ENCODE measurements at regions not wholly inside any gene's neighbourhood (a gene's known extent, or its start where the extent isn't known, plus 50 kb on each side); places are given as distances from the start of the nearest gene placed in this dataset.

DNA sequence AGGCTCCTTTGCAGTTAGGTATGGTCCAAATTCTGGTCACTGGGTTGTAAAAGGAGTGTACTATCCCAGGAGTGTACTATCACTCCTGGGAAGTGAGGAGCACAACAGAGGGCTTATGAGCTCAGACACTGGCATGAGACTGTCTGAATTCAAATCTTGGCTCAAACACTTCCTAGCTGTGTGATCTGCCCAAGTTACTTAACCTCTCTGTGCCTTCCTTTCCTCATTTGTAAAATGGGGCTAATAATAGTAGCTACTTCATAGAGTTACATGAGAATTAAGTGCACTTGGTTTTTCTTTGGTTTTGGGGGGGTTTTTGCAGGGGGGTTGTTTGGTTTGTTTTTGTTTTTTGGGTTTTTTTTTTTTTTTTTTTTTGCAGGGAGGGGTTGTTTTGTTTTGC, 152.0 kb downstream of the BCOR start:
- no peaks in the 10 kb centered on the region for H3K27me3 ChIP-seq
- no peak for DNase-seq
- no peak overlapping the region for H3K4me3 ChIP-seq
- no peaks in the 10 kb centered on the region for H3K36me3 ChIP-seq
- no peaks in the 10 kb centered on the region for H3K9me3 ChIP-seq

DNA sequence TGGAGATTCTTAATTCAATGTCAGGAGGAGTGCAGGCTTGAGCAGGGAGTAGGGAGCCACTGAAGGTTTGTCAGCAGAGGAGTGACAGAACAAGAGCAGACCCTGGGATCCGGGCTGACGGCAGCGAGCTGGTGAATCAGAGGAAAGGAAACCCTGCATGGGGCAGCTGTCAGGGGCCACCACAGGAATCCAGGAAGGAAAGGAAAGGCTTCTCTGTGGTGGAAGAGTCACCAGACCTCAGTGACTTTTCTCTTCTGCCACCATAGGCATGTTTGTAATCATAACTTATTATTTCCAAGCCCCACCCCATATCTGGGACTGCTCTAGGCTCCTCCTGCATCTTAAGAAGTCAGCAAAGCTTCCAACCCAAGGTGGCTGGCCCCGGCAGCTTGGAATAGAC, 150.9 kb downstream of the BCOR start:
- Histone ChIP-seq H3K27me3 (no peaks in the 10 kb centered on the region), H3K9me3 (no peaks in the 10 kb centered on the region), H3K36me3 (no peaks in the 10 kb centered on the region), H3K4me3 (no peak overlapping the region)
- DNase-seq: peak; percentile 43

DNA sequence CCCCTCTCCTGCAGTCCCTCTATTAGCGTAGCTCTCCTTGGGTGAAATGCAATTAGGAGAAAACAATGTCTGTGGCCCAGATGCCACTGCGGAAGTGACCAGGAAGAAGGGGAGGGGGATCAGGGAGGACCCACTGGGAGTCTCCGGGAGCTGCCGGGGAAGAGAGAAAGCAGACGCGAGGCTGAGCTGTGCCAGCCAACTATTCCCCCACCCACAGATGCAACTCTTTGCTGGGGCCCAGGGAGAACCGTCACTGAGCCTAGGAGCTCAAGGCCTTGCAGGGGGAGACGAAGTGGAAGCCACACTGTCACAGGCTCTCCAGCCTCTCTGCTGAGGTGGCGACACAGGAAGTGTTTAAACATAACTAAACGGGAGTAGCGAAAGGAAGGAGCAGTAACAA, 149.2 kb downstream of the BCOR start:
- DNase-seq: no peak
- no peaks in the 10 kb centered on the region for H3K27me3 ChIP-seq
- no peak overlapping the region for H3K4me3 ChIP-seq
- H3K36me3 ChIP-seq: no peaks in the 10 kb centered on the region
- no peaks in the 10 kb centered on the region for H3K9me3 ChIP-seq

DNA sequence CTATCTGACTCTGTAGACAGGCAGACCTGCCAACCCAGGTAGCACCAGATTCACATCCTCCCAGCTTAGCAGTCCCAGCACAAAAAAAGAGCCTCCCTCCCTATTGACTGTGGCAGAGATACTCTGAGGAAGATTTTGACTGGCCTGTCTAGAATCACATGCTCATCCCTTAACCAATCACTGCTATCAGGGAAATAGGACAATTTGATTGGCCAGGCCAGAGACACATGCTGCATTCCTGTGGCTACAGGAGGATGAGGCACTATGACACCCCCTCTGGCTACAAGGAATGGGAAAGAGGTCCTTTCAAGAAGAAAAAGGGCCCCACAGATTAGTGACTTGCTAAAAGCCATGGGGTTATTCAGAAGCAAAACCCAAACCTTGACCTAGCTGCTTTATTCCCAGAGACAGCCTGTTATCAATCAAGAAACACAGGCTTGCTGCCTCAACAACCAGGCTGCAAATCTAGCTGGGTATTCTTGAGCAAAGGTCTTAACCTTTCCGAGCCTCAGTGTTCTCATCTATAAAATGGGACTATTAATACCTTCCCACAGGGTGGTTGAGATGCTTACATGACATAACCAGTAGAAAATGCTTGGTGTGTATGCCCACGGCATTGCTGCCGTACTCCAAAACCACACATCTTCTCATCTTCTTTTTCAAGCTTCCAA, 147.6 kb downstream of the BCOR start:
- DNase-seq: no peak
- Histone ChIP-seq H3K4me3 (no peak overlapping the region), H3K9me3 (no peaks in the 10 kb centered on the region), H3K36me3 (no peaks in the 10 kb centered on the region), H3K27me3 (no peaks in the 10 kb centered on the region)

DNA sequence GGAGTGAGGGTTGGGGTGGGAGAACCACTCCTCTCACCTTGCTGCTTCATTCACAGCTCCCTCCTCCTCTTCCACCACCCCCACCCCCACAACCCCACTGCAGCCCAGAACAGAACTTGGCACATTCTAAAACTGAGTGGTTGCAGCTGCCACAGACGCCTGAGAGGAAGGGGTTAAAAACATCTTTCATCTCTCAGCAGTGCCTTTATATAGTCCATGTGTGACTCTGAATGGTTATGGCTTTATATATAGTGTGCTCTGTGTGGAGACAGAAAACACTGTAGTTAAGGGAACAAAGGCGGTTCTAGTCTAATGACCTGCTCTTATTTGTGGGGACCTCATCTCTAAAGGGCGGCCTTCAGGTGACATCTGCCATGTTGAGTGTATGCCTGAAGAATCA, 144.8 kb downstream of the BCOR start:
- no peak for DNase-seq

DNA sequence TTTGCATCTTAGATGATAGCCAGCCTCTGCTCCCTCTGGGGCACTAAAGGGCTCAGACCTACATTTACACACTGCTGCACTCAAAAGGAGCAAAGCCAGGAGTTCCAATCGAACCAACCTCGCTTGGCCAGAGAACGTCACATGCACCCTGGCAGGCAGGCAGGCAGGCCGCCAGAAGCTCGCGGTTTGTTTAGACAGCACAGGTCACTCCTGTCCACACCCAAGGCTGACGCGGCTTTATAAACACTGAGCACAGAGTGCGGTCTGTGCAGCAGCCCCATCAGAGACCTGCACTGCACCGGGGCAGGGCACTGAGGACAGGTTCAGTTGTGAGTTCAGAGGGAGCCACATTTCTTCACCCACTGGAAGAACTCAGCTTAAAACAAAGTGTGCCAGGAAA, 143.9 kb downstream of the BCOR start:
- Histone ChIP-seq H3K9me3 (no peaks in the 10 kb centered on the region), H3K27me3 (no peaks in the 10 kb centered on the region), H3K36me3 (no peaks in the 10 kb centered on the region), H3K4me3 (no peak overlapping the region)
- peak; percentile 83 for DNase-seq

More for the DNA sequence above, 144.8 kb downstream of the BCOR start:
- Histone ChIP-seq H3K27me3 (no peaks in the 10 kb centered on the region), H3K9me3 (no peaks in the 10 kb centered on the region), H3K4me3 (no peak overlapping the region), H3K36me3 (no peaks in the 10 kb centered on the region)

DNA sequence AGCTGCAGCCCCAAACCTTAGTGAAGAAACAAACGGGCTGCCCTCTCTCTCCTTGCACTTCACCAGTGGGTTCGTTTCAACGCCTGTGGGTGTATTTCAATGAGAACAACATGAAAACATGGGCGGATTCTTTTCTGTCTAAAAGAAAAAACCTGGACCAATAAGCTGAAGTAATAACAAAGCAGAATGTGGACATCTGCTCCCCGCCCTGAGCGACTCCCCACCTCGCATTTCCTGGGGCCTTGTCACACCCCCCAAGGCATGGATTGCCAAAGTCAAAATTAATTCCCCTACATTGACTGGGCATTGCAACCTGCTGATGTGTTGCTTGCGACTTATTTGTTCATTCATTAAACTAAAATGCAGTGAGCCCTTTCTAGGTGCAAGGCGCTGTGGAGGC, 142.9 kb downstream of the BCOR start:
- Histone ChIP-seq H3K9me3 (no peaks in the 10 kb centered on the region), H3K27me3 (no peaks in the 10 kb centered on the region), H3K36me3 (no peaks in the 10 kb centered on the region), H3K4me3 (no peak overlapping the region)
- no peak for DNase-seq

DNA sequence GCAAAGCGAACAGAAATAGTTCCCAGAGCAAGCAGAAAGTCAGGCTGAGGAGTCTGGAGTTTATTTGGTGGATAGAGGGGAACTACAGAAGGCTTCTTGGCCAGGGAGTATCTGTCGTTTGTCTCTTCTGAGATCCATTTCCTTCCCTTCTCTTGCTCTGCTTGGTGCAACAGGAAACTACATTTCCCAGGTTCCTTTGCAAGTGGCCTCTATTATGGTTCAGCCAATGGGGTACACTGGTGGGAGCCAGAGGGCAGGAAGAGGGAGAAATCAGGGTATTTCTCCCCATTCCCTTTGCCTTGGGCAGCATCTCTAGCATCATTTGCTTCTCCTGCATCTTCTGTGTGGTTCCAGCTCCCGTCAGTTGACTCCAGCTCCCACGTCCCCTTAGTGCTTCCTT, 142.1 kb downstream of the BCOR start:
- H3K4me3 ChIP-seq: no peak overlapping the region
- H3K36me3 ChIP-seq: no peaks in the 10 kb centered on the region
- H3K27me3 ChIP-seq: no peaks in the 10 kb centered on the region
- DNase-seq: no peak
- H3K9me3 ChIP-seq: no peaks in the 10 kb centered on the region

DNA sequence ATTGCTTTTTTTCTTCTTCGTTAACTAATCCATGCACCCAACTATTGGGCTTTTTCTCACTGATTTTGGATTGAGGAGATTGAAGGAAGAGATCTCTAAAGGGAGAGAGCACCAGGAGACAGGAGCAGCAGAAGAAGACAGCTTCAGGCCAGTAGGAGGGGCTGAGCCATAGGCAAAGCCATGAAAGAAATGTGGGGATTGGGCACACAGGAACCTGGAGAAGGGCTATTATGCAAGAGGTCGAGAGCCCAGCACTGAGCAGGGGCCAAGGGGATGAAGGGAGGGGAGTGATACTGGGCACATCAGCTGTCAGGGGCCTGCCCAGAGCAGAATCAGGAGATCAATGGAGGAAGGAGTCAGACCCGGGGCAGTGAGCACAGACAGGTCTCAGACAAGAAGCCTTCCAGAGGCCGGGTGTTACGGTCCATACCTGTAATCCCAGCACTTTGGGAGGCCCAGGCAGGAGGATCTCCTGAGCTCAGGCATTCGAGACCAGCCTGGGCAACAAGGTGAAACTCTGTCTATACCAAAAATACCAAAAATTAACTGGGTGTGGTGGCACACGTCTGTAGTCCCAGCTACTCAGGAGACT, 140.9 kb downstream of the BCOR start:
- H3K36me3 ChIP-seq: no peaks in the 10 kb centered on the region
- no peak for DNase-seq
- H3K27me3 ChIP-seq: no peaks in the 10 kb centered on the region
- no peak overlapping the region for H3K4me3 ChIP-seq
- no peaks in the 10 kb centered on the region for H3K9me3 ChIP-seq

DNA sequence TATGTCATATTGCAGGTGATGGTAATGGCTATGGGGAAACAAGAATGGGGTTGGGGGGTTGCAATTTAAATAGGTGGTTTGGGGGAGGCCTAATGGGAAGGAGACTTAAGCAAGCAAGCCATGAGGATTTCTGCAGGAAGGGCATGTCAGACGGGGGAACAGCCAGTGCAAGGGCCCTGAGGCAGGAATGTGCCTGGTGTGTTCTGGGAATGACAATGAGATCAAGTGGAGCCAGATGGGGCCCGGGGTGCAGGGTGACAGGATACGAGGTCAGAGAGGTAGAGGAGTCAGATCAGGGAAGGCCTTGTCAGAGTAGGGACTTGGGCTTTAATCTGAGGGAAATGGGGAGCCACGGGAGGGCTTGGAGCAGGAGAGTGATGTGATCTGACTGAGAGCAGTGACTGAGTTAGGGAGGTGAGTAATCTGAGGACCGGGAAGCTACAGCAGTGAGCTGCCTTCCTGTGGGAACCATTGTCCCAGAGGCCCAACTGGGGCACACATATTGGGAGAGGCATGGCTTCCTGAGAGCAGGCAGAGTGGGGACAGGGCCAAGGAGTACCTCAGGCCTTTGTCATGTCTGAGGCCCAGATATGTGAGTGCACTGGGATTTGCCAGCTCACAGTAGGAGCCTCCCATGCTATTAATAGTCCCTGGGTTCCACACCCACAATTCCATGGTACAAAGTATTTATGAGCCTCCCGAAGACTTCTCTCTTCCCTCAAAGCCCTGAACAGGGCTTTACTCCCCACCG, 139.8 kb downstream of the BCOR start:
- no peak overlapping the region for H3K4me3 ChIP-seq
- DNase-seq: peak; percentile 58
- no peaks in the 10 kb centered on the region for H3K27me3 ChIP-seq
- no peaks in the 10 kb centered on the region for H3K9me3 ChIP-seq
- no peaks in the 10 kb centered on the region for H3K36me3 ChIP-seq

DNA sequence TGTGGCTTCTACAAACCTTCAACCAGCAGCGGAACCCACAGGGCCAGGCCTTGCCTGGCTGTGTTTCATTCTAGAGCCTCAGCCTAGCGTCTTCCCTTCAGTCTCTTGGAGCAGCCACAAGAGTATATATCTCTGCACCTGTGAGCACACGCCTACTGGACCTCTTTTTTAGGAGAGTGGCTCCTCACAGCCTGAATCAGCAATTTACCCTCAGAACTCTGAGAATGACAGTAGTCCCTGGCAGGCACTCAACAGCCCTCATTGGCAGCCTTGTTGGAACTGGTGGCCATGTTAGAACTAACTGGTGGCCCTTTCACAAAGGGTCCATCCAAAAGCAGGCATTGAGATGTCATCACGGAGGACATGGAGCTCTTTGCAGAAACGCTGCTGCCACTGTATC, 138.9 kb downstream of the BCOR start:
- Histone ChIP-seq H3K36me3 (no peaks in the 10 kb centered on the region), H3K9me3 (no peaks in the 10 kb centered on the region), H3K4me3 (no peak overlapping the region), H3K27me3 (no peaks in the 10 kb centered on the region)
- DNase-seq: no peak

DNA sequence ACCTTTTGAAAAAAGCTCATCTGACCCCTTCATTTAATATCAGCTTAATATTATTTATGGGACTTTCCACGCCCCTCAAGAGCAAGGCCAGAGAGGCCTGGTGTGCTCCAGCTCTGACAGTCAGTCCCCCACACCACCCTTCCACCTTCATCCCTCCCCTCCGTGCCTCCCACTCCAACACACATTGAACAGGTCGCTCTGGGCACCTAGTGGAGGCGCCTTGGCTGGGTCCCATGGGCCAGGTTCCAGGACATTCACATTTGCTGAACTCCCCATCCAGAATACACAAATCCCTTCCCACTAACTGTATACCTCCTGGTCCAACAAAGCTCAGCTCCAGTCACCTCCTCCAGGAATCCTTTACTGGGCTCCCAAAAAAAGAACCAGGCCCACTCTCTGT, 137.5 kb downstream of the BCOR start:
- DNase-seq: no peak
- H3K4me3 ChIP-seq: no peak overlapping the region
- H3K9me3 ChIP-seq: no peaks in the 10 kb centered on the region
- H3K36me3 ChIP-seq: no peaks in the 10 kb centered on the region
- no peaks in the 10 kb centered on the region for H3K27me3 ChIP-seq

DNA sequence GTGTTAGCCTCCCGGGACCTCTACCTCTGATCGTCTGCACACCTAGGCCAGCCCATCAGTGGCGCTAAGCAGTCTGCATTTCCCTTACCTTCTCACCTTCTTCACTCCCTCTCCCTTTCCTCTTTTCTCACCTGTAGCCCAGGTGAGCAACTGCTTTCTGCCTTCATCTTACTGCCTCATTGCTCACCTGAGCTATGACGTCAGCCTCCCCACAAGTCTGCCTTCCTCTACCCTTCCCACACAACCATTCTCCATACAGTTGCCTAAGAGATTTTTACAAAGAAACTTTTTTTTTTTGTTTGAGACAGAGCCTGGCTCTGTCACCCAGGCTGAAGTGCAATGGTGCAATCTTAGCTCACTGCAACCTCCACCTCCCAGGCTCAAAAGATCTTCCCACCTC, 136.3 kb downstream of the BCOR start:
- DNase-seq: no peak

DNA sequence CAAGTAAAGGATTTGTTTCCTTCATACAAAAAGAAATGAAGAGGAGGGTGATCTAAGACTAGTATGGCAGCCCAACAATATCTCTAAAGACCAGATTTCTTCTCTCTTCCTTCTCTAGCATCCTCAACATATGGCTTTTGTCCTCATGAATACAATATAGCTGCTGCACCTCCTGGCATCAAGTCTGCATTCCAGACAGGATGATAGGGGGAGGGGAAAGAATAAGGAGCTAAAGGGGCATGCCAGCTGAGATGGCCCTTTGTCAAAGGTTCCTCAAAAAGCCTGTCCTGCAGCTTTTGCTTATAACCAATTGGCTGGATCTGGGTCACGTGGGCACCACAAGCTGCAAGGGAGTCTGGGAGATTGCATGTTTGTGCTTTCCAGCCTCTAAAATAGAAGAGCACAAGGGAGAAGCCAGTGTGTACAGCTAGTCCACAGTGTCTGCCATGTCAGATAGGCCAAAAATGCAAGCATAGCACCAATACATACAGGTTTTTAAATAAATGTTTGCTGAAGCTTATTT, 132.6 kb downstream of the BCOR start:
- no peak for DNase-seq
- no peaks in the 10 kb centered on the region for H3K9me3 ChIP-seq
- H3K36me3 ChIP-seq: no peaks in the 10 kb centered on the region
- no peak overlapping the region for H3K4me3 ChIP-seq
- H3K27me3 ChIP-seq: no peaks in the 10 kb centered on the region

More for the DNA sequence above, 136.3 kb downstream of the BCOR start:
- Histone ChIP-seq H3K4me3 (no peak overlapping the region), H3K9me3 (no peaks in the 10 kb centered on the region), H3K27me3 (no peaks in the 10 kb centered on the region), H3K36me3 (no peaks in the 10 kb centered on the region)

DNA sequence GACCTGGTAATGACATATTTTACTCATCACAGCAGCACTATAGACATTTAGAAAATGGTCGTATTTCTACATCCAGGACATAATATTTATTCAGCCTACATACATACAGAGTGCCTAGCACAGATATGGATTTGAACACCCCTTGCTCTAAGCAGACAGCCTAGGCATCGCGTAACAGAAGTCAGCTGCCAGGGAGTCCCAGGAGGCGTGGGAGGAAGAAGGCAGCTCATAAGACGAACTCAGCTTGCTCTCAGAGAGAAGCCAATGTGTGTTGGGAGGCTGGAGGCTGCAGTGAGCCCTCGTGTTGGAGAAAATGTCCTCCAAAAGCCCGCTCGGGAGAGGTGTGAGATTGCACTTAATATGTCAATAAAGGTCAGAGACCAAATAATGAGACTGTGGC, 131.6 kb downstream of the BCOR start:
- no peaks in the 10 kb centered on the region for H3K9me3 ChIP-seq
- no peak overlapping the region for H3K4me3 ChIP-seq
- no peaks in the 10 kb centered on the region for H3K36me3 ChIP-seq
- DNase-seq: no peak
- no peaks in the 10 kb centered on the region for H3K27me3 ChIP-seq

DNA sequence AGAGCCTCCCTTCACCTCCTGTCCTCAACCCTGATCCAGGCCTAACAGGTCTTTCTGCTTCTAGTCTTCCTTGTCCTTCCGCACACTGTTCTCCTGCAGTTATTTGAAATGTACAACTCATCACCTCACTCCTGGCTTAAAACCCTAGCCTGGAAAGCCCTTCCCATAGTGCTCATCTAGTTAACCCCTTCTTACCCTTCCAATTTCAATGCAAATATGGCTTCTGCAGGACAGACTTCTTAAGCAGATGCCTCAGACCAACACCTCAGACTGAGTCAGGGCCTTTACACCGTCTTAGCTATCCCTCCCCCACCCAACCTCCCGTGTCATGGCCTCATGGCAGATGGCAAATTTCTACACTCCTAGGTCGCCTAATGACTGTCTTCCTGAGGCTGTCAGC, 130.4 kb downstream of the BCOR start:
- no peaks in the 10 kb centered on the region for H3K27me3 ChIP-seq
- no peaks in the 10 kb centered on the region for H3K36me3 ChIP-seq
- H3K4me3 ChIP-seq: no peak overlapping the region
- H3K9me3 ChIP-seq: no peaks in the 10 kb centered on the region
- no peak for DNase-seq

DNA sequence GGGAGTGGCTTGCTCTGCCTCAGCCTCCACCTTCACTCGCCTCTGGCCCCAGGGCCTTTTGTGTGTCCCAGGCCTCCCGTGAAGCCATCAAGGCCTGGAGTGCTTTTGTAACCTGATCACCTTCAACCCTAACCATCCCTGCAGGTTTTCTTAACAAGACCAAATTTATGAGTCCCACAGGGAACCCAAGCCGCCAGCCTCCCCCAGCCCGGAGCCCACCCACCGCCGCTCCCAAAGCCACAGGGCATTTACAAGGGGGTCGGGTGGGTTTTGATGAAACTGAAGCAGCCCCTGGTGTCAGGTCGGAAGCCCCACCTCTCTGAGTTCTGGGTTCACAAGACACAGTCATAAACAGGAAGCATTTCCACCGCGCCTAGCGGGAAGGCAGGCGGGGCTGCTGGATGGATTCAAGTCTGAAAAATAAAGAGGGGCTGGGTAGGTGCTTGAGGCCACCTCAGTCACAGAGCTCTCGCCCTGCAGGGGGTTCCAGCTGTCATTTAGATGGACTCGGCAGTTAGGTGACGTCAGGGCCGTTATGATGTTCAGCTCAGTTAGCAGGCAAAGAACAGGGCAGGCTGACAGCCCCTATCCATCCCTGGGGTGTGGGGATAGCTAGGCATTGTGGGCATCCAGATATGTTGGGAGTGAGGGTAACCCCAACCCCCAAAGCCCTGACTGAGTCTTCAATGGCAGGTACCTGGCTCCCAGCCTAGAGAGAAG, 128.5 kb downstream of the BCOR start:
- Histone ChIP-seq H3K27me3 (no peaks in the 10 kb centered on the region), H3K4me3 (no peak overlapping the region), H3K36me3 (no peaks in the 10 kb centered on the region), H3K9me3 (no peaks in the 10 kb centered on the region)
- no peak for DNase-seq
